ENCODE measurements at regions not wholly inside any gene's neighbourhood (a gene's known extent, or its start where the extent isn't known, plus 50 kb on each side); places are given as distances from the start of the nearest gene placed in this dataset.

DNA sequence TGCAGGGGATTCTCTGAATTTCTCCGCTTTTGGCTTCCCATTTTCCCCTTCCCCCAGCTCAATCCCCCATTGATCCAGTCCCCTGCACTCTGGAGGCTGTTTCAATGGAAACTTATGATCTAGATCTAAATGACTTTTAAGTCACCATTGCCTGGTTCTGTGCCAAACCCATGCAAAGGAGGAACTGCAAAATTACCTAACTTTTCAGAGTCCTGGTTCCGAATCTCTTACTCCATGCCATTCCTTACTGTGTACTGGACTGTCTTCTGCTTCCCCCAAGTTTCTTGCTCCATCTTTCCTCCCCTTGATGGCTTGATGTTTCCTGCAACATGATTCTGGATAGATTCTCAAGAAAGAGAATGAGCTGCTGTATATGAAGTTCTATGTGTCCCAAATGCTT, 327.8 kb downstream of the MIAT start:
- no peaks in the 10 kb centered on the region for H3K36me3 Mint-ChIP-seq (ENCODE audit: insufficient read depth, unreplicated experiment)
- no peaks in the 10 kb centered on the region for H3K4me1 Mint-ChIP-seq (ENCODE audit: insufficient read depth, unreplicated experiment)
- no peak overlapping the region for H3K27ac Mint-ChIP-seq (ENCODE audit: low read depth, unreplicated experiment)
- POLR2A ChIA-PET = no interaction called here
- no peaks in the 10 kb centered on the region for H3K9me3 Mint-ChIP-seq (ENCODE audit: unreplicated experiment)
- CTCF ChIA-PET = interaction anchor here (0.5 kb wide), 1 partner anchor 672 kb away, joined by 3 read pairs; no protein-coding TSS in a partner anchor
- H3K27me3 Mint-ChIP-seq (ENCODE audit: insufficient read depth, unreplicated experiment) = peaks cover 28% of the 10 kb centered on the region
- no TSS peak for BruUV-seq (replicated peaks)
- DNase-seq (ENCODE audit: unreplicated experiment) = no peak
- H3K4me3 Mint-ChIP-seq (ENCODE audit: unreplicated experiment) = no peak overlapping the region
- intact Hi-C loops (cut with micrococcal nuclease) = no loop called here
- TF ChIP-seq, protein P1, sequence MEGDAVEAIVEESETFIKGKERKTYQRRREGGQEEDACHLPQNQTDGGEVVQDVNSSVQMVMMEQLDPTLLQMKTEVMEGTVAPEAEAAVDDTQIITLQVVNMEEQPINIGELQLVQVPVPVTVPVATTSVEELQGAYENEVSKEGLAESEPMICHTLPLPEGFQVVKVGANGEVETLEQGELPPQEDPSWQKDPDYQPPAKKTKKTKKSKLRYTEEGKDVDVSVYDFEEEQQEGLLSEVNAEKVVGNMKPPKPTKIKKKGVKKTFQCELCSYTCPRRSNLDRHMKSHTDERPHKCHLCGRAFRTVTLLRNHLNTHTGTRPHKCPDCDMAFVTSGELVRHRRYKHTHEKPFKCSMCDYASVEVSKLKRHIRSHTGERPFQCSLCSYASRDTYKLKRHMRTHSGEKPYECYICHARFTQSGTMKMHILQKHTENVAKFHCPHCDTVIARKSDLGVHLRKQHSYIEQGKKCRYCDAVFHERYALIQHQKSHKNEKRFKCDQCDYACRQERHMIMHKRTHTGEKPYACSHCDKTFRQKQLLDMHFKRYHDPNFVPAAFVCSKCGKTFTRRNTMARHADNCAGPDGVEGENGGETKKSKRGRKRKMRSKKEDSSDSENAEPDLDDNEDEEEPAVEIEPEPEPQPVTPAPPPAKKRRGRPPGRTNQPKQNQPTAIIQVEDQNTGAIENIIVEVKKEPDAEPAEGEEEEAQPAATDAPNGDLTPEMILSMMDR (IDR thresholded peaks at IDR 0.05; ENCODE audit: unreplicated experiment) = no peak

DNA sequence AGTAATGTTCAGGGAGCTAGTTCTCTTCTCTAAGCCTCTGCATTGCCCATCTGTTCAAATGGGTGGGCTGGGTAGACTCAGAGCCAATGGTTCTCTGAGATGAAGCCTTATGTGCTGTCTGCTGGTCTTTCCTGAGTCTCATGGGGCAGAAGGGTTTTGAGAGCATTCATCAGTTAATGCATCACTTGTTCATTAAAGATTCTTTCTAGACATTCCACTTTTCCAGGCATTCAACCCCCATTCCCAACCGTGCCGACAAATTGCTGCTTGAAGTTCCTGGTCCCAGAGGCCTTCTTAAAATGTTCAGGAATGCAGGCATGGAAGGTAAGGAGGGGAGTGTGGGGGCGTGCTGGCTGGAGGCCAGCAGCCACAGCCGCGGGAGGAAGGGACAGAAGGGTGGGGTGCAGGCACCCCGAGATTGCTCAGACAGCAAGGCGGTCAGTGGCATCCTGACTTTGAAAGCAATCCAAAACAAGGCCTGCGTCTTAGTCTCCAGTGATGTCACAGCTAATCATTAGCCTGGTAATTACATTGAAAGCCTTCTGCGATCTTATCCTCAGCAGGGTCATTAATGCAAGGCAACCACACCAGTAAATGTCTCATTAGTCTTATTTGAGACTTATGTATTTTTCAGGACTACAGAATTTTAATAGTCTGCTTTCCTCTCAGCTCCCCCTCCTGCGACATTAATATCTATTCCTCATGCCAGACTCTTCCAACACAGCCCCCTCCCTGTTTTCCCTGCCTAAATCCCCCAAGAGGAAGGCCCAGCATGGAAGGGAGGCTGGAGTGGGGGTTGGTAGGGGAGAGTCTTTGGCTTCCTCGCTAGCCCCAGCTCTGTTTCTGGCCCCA, 328.8 kb downstream of the MIAT start:
- ChIA-PET CTCF (no interaction called here), POLR2A (no interaction called here)
- no peak for DNase-seq (ENCODE audit: unreplicated experiment)
- Mint-ChIP-seq H3K9me3 (ENCODE audit: unreplicated experiment) (no peaks in the 10 kb centered on the region), H3K4me3 (ENCODE audit: unreplicated experiment) (no peak overlapping the region), H3K36me3 (ENCODE audit: insufficient read depth, unreplicated experiment) (no peaks in the 10 kb centered on the region), H3K27me3 (ENCODE audit: insufficient read depth, unreplicated experiment) (peaks cover 18% of the 10 kb centered on the region), H3K4me1 (ENCODE audit: insufficient read depth, unreplicated experiment) (no peaks in the 10 kb centered on the region), H3K27ac (ENCODE audit: low read depth, unreplicated experiment) (no peak overlapping the region)
- BruUV-seq (replicated peaks) = no TSS peak
- TF ChIP-seq, protein P1 (IDR thresholded peaks at IDR 0.05; ENCODE audit: unreplicated experiment) = no peak
- intact Hi-C loops (cut with micrococcal nuclease) = no loop called here

DNA sequence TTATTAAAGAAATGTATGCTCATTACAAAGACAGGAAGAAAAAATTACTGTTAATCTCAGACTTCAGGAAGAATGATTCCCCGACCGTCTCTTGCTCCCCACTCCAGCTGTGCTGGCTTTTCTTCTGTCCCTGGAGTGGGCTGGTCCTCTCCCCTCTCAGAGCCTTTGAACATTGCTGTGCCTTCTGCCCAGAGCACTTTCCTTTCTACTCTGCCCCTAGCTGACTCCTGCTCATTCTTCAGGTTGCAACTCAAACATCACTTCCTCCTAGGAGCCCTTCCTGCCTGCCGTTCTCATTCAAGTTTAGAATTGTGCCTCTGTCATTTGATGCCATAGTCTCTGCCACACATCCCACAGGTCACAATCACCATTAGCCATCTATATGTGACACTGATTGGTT, 329.5 kb downstream of the MIAT start:
- no peak overlapping the region for H3K27ac Mint-ChIP-seq (ENCODE audit: low read depth, unreplicated experiment)
- ChIA-PET CTCF (no interaction called here), POLR2A (no interaction called here)
- intact Hi-C loops (cut with micrococcal nuclease) = no loop called here
- no peak for DNase-seq (ENCODE audit: unreplicated experiment)
- H3K9me3 Mint-ChIP-seq (ENCODE audit: unreplicated experiment) = no peaks in the 10 kb centered on the region
- H3K27me3 Mint-ChIP-seq (ENCODE audit: insufficient read depth, unreplicated experiment) = peaks cover 11% of the 10 kb centered on the region
- TF ChIP-seq, protein P1 (IDR thresholded peaks at IDR 0.05; ENCODE audit: unreplicated experiment) = no peak
- H3K4me3 Mint-ChIP-seq (ENCODE audit: unreplicated experiment) = no peak overlapping the region
- no peaks in the 10 kb centered on the region for H3K4me1 Mint-ChIP-seq (ENCODE audit: insufficient read depth, unreplicated experiment)
- no peaks in the 10 kb centered on the region for H3K36me3 Mint-ChIP-seq (ENCODE audit: insufficient read depth, unreplicated experiment)
- no TSS peak for BruUV-seq (replicated peaks)

DNA sequence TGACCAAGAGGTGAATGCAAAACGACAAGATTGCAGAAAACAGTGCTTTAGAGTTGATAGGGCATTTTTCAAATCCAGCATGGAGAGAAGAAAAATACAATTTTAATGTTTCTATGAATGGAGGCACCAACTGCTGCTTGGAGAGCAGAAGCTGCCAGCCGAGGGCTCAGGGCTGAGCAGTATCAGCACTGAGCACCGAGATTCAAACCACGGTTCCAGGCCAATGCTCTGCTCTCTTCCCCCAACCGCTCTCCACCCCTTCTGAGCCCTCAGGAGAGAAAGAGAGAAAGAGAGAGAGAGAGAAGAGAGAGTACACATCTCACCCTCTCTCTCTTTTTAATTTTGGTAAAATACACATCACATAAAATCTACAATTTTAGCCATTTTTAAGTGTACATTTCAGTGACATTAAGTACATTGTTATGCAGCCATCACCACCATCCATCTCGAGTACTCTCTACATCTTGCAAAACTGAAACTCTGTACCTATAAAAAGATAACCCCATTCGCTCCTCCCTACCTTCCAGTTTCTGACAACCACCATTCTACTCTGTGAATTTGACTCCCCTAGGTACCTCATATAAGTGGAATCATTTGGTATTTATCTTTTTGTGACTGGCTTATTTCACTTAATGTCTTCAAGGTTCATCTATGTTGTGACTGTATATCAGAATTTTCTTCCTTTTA, 333.3 kb downstream of the MIAT start:
- no peak overlapping the region for H3K4me3 Mint-ChIP-seq (ENCODE audit: unreplicated experiment)
- DNase-seq (ENCODE audit: unreplicated experiment) = no peak
- ChIA-PET CTCF (no interaction called here), POLR2A (no interaction called here)
- intact Hi-C loops (cut with micrococcal nuclease) = no loop called here
- no peaks in the 10 kb centered on the region for H3K4me1 Mint-ChIP-seq (ENCODE audit: insufficient read depth, unreplicated experiment)
- H3K27ac Mint-ChIP-seq (ENCODE audit: low read depth, unreplicated experiment) = no peak overlapping the region
- TF ChIP-seq, protein P1 (IDR thresholded peaks at IDR 0.05; ENCODE audit: unreplicated experiment) = no peak
- BruUV-seq (replicated peaks) = no TSS peak
- H3K27me3 Mint-ChIP-seq (ENCODE audit: insufficient read depth, unreplicated experiment) = peaks cover 14% of the 10 kb centered on the region
- no peaks in the 10 kb centered on the region for H3K9me3 Mint-ChIP-seq (ENCODE audit: unreplicated experiment)
- no peaks in the 10 kb centered on the region for H3K36me3 Mint-ChIP-seq (ENCODE audit: insufficient read depth, unreplicated experiment)
